Liver (tissue), 7 donors: ENCODE measurements at regions not wholly inside any gene's neighbourhood (a gene's known extent, or its start where the extent isn't known, plus 50 kb on each side); places are given as distances from the start of the nearest gene placed in this dataset.

Experiments
- DNase-seq: peaks from one replicate; pipeline ENCODE4 v3.0.0-alpha.2; 2017; ENCODE audit warnings: low spot score
- H3K27ac ChIP-seq, 2 donors: one replicate each; pipeline ENCODE4 v1.7.0; 2013; ENCODE audit warnings: inconsistent platforms in 2 of 2, low read length in 2 of 2, control low read depth in 1 of 2, low read depth in 1 of 2, mild to moderate bottlenecking in 1 of 2
- H3K27me3 ChIP-seq, 4 donors: one replicate each; pipeline versions ENCODE4 v1.6.1 to v1.7.0; 2013; ENCODE audit warnings: low read length in 3 of 4, inconsistent platforms in 1 of 4, mild to moderate bottlenecking in 1 of 4, moderate library complexity in 1 of 4; ENCODE audit not compliant: control insufficient read depth in 4 of 4, insufficient read depth in 4 of 4
- H3K36me3 ChIP-seq, 4 donors: one replicate each; pipeline versions ENCODE4 v1.6.1 to v1.7.0; 2013; ENCODE audit warnings: low read length in 3 of 4, mild to moderate bottlenecking in 3 of 4, low read depth in 1 of 4, moderate library complexity in 1 of 4; ENCODE audit not compliant: control insufficient read depth in 4 of 4, insufficient read depth in 3 of 4
- H3K4me1 ChIP-seq, 4 donors: one replicate each; pipeline versions ENCODE4 v1.6.1 to v1.7.0; 2013; ENCODE audit warnings: low read length in 3 of 4, mild to moderate bottlenecking in 3 of 4, moderate library complexity in 1 of 4; ENCODE audit not compliant: control insufficient read depth in 4 of 4, insufficient read depth in 4 of 4
- H3K4me3 ChIP-seq, 3 donors: one replicate each; pipeline versions ENCODE4 v1.6.1 to v1.7.0; 2013; ENCODE audit warnings: low read length in 3 of 3, control low read depth in 1 of 3, low read depth in 1 of 3, mild to moderate bottlenecking in 1 of 3
- H3K9ac ChIP-seq, 2 donors: one replicate each; pipeline ENCODE4 v1.7.0; 2013; ENCODE audit warnings: low read length in 2 of 2, mild to moderate bottlenecking in 2 of 2, moderate library complexity in 2 of 2, control low read depth in 1 of 2, low read depth in 1 of 2
- H3K9me3 ChIP-seq, 4 donors: one replicate each; pipeline versions ENCODE4 v1.6.1 to v1.7.0; 2013; ENCODE audit warnings: low read length in 3 of 4; ENCODE audit not compliant: control insufficient read depth in 4 of 4
- ATF3 ChIP-seq: IDR thresholded peaks from 2 replicates; pipeline ENCODE4 v1.6.1; 2016; ENCODE audit warnings: antibody characterized with exemption
- EGR1 ChIP-seq, 2 donors: IDR thresholded peaks; 2 replicates each; pipeline ENCODE4 v1.6.1; 2016 to 2018; ENCODE audit warnings: antibody characterized with exemption in 2 of 2, low read depth in 2 of 2
- FOXA1 ChIP-seq: IDR thresholded peaks from 2 replicates; pipeline ENCODE4 v1.6.1; 2016; ENCODE audit warnings: antibody characterized with exemption
- FOXA2 ChIP-seq: IDR thresholded peaks from 2 replicates; pipeline ENCODE4 v1.6.1; 2016; ENCODE audit warnings: antibody characterized with exemption
- GABPA ChIP-seq, 2 donors: IDR thresholded peaks in 1 of 2; conservative IDR thresholded peaks in 1 of 2; 2 replicates each; pipeline ENCODE4 v1.6.1; 2016; ENCODE audit warnings: antibody characterized with exemption in 2 of 2, mild to moderate bottlenecking in 1 of 2, moderate library complexity in 1 of 2
- HNF4G ChIP-seq: IDR thresholded peaks from 2 replicates; pipeline ENCODE4 v1.6.1; 2016; ENCODE audit warnings: antibody characterized with exemption
- JUND ChIP-seq, 2 donors: IDR thresholded peaks; 2 replicates each; pipeline ENCODE4 v1.6.1; 2016; ENCODE audit warnings: antibody characterized with exemption in 2 of 2
- MAX ChIP-seq: IDR thresholded peaks from 2 replicates; pipeline ENCODE4 v1.6.1; 2016; ENCODE audit warnings: antibody characterized with exemption
- NR2F2 ChIP-seq: IDR thresholded peaks from 2 replicates; pipeline ENCODE4 v1.6.1; 2016; ENCODE audit warnings: antibody characterized with exemption
- RXRA ChIP-seq, 2 donors: IDR thresholded peaks; 2 replicates each; pipeline ENCODE4 v1.6.1; 2017 to 2018; ENCODE audit warnings: antibody characterized with exemption in 2 of 2, mild to moderate bottlenecking in 1 of 2
- SP1 ChIP-seq: IDR thresholded peaks from 2 replicates; pipeline ENCODE4 v1.6.1; 2018; ENCODE audit warnings: antibody characterized with exemption, mild to moderate bottlenecking
- TAF1 ChIP-seq: conservative IDR thresholded peaks from 2 replicates; pipeline ENCODE4 v1.6.1; 2016; ENCODE audit warnings: antibody characterized with exemption, mild to moderate bottlenecking
- YY1 ChIP-seq: IDR thresholded peaks from 2 replicates; pipeline ENCODE4 v1.6.1; 2016; ENCODE audit warnings: antibody characterized with exemption, mild to moderate bottlenecking
- WGBS: extraction: QIAGEN DNeasy Blood & Tissue Kit; methylation state at CpG from one replicate; pipeline ENCODE4 v1.1.7; 2013; 5-methylcytosine and 5-hydroxymethylcytosine counted together
- TF ChIP-seq, protein P1 (sequence below): IDR thresholded peaks from 2 replicates; pipeline ENCODE4 v1.6.1; 2016; ENCODE audit warnings: antibody characterized with exemption, mild to moderate bottlenecking
- TF ChIP-seq, protein P2 (sequence below): IDR thresholded peaks from 2 replicates; pipeline ENCODE4 v1.6.1; 2016; ENCODE audit warnings: antibody characterized with exemption
- donor health status: healthy.
- donor health status: healthy.
- donor health status: healthy.
- donor health status: healthy.

- TF ChIP-seq RXRA (IDR thresholded peaks at IDR 0.05) (no peak), FOXA1 (no peak), GABPA (IDR thresholded peaks at IDR 0.05 in 1 of 2, conservative IDR thresholded peaks at IDR 0.05 in 1 of 2) (no peak), EGR1 (IDR thresholded peaks at IDR 0.05; ENCODE audit: low read depth in 2 of 2) (no peak), MAX (no peak)
- TF ChIP-seq, protein P1, sequence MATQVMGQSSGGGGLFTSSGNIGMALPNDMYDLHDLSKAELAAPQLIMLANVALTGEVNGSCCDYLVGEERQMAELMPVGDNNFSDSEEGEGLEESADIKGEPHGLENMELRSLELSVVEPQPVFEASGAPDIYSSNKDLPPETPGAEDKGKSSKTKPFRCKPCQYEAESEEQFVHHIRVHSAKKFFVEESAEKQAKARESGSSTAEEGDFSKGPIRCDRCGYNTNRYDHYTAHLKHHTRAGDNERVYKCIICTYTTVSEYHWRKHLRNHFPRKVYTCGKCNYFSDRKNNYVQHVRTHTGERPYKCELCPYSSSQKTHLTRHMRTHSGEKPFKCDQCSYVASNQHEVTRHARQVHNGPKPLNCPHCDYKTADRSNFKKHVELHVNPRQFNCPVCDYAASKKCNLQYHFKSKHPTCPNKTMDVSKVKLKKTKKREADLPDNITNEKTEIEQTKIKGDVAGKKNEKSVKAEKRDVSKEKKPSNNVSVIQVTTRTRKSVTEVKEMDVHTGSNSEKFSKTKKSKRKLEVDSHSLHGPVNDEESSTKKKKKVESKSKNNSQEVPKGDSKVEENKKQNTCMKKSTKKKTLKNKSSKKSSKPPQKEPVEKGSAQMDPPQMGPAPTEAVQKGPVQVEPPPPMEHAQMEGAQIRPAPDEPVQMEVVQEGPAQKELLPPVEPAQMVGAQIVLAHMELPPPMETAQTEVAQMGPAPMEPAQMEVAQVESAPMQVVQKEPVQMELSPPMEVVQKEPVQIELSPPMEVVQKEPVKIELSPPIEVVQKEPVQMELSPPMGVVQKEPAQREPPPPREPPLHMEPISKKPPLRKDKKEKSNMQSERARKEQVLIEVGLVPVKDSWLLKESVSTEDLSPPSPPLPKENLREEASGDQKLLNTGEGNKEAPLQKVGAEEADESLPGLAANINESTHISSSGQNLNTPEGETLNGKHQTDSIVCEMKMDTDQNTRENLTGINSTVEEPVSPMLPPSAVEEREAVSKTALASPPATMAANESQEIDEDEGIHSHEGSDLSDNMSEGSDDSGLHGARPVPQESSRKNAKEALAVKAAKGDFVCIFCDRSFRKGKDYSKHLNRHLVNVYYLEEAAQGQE = no peak
- H3K27ac ChIP-seq = no peak overlapping the region
- H3K36me3 ChIP-seq = no peaks in the 10 kb centered on the region
- no peak overlapping the region for H3K4me3 ChIP-seq
- no peak for DNase-seq
- H3K4me1 ChIP-seq = no peaks in the 10 kb centered on the region
- H3K27me3 ChIP-seq = no peaks in the 10 kb centered on the region
- H3K9ac ChIP-seq = no peak overlapping the region
- H3K9me3 ChIP-seq = no peaks in the 10 kb centered on the region
- WGBS = 26% methylated on average over 2 of the region's 2 CpGs
Observed at GRCh38 chr21:19045876-19046275, 642.3 kb upstream of the TMPRSS15 start.

- WGBS = 42% methylated on average over 4 of the region's 4 CpGs
- no peak for DNase-seq
- Histone ChIP-seq H3K36me3 (no peaks in the 10 kb centered on the region), H3K9ac (no peak overlapping the region), H3K9me3 (peaks cover 0 to 4% (median 1%) of the 10 kb centered on the region in 4 donors), H3K27ac (no peak overlapping the region), H3K27me3 (no peaks in the 10 kb centered on the region), H3K4me3 (no peak overlapping the region), H3K4me1 (no peaks in the 10 kb centered on the region)
- TF ChIP-seq EGR1 (IDR thresholded peaks at IDR 0.05; ENCODE audit: low read depth in 2 of 2) = no peak
- no peak for TF ChIP-seq JUND (IDR thresholded peaks at IDR 0.05)
- TF ChIP-seq NR2F2 = no peak
- no peak for TF ChIP-seq GABPA (IDR thresholded peaks at IDR 0.05 in 1 of 2, conservative IDR thresholded peaks at IDR 0.05 in 1 of 2)
- no peak for TF ChIP-seq ATF3
- no peak for TF ChIP-seq FOXA2
- no peak for TF ChIP-seq YY1
- TF ChIP-seq TAF1 = no peak
- no peak for TF ChIP-seq FOXA1
- TF ChIP-seq MAX = no peak
- no peak for TF ChIP-seq SP1
- TF ChIP-seq, protein P2, sequence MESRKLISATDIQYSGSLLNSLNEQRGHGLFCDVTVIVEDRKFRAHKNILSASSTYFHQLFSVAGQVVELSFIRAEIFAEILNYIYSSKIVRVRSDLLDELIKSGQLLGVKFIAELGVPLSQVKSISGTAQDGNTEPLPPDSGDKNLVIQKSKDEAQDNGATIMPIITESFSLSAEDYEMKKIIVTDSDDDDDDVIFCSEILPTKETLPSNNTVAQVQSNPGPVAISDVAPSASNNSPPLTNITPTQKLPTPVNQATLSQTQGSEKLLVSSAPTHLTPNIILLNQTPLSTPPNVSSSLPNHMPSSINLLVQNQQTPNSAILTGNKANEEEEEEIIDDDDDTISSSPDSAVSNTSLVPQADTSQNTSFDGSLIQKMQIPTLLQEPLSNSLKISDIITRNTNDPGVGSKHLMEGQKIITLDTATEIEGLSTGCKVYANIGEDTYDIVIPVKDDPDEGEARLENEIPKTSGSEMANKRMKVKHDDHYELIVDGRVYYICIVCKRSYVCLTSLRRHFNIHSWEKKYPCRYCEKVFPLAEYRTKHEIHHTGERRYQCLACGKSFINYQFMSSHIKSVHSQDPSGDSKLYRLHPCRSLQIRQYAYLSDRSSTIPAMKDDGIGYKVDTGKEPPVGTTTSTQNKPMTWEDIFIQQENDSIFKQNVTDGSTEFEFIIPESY = no peak
- no peak for TF ChIP-seq HNF4G
- no peak for TF ChIP-seq RXRA (IDR thresholded peaks at IDR 0.05)
Observed at GRCh38 chr21:19048098-19048672, 644.6 kb upstream of the TMPRSS15 start.
